SK-N-DZ (cell line): ENCODE measurements at regions not wholly inside any gene's neighbourhood (a gene's known extent, or its start where the extent isn't known, plus 50 kb on each side); places are given as distances from the start of the nearest gene placed in this dataset.
"Not testable (repeated sequence)": the region's sequence is repeated elsewhere in the genome, so short reads cannot be mapped to it uniquely, and the experiment has no call there.

Experiments used
- DNase-seq: peaks from one replicate; pipeline ENCODE4 v3.0.0-alpha.2; 2015; ENCODE audit warnings: low spot score

- DNase-seq = peak; percentile 6
These were observed 235.8 kb downstream of the EPHA7 start for GRCh38 chr6:93183531-93183972.

- no peak for DNase-seq
These were observed 236.3 kb downstream of the EPHA7 start for GRCh38 chr6:93182938-93183479.

GRCh38 chr6:93177918-93178317, 241.4 kb downstream of the EPHA7 start:
- DNase-seq = no peak

GRCh38 chr6:93177438-93177837, 241.9 kb downstream of the EPHA7 start:
- DNase-seq = no peak

- DNase-seq = no peak
These were observed 243.3 kb downstream of the EPHA7 start for GRCh38 chr6:93176070-93176469.

GRCh38 chr6:93173573-93173972, 245.8 kb downstream of the EPHA7 start:
- not testable (repeated sequence) for DNase-seq

GRCh38 chr6:93165850-93166430, 253.4 kb downstream of the EPHA7 start:
- no peak for DNase-seq

GRCh38 chr6:93164781-93165180, 254.6 kb downstream of the EPHA7 start:
- no peak for DNase-seq

- DNase-seq = no peak
These were observed 256.2 kb downstream of the EPHA7 start for GRCh38 chr6:93163146-93163545.

GRCh38 chr6:93139408-93140081, 279.8 kb downstream of the EPHA7 start:
- no peak for DNase-seq

- DNase-seq = no peak
These were observed 283.2 kb downstream of the EPHA7 start for GRCh38 chr6:93136111-93136510.

GRCh38 chr6:93124006-93124632, 295.2 kb downstream of the EPHA7 start:
- DNase-seq = no peak

- DNase-seq = no peak
These were observed 295.8 kb downstream of the EPHA7 start for GRCh38 chr6:93123585-93123984.

- no peak for DNase-seq
These were observed 299.1 kb downstream of the EPHA7 start for GRCh38 chr6:93120154-93120742.

GRCh38 chr6:93105907-93106306, 313.5 kb downstream of the EPHA7 start:
- no peak for DNase-seq

- DNase-seq = no peak
These were observed 314.3 kb downstream of the EPHA7 start for GRCh38 chr6:93105017-93105416.

- DNase-seq = no peak
These were observed 315.1 kb downstream of the EPHA7 start for GRCh38 chr6:93104195-93104817.

GRCh38 chr6:93088621-93089501, 330.5 kb downstream of the EPHA7 start:
- DNase-seq = no peak

GRCh38 chr6:93087606-93088005, 331.8 kb downstream of the EPHA7 start:
- DNase-seq = no peak

GRCh38 chr6:93086351-93086750, 333.0 kb downstream of the EPHA7 start:
- no peak for DNase-seq
